ENCODE measurements at regions not wholly inside any gene's neighbourhood (a gene's known extent, or its start where the extent isn't known, plus 50 kb on each side); places are given as distances from the start of the nearest gene placed in this dataset.
"Not testable (repeated sequence)": the region's sequence is repeated elsewhere in the genome, so short reads cannot be mapped to it uniquely, and the experiment has no call there.

- DNase-seq, result no peak
Measured at GRCh38 chr16:86078121-86078600, 179.2 kb downstream of the IRF8 start.

DNA sequence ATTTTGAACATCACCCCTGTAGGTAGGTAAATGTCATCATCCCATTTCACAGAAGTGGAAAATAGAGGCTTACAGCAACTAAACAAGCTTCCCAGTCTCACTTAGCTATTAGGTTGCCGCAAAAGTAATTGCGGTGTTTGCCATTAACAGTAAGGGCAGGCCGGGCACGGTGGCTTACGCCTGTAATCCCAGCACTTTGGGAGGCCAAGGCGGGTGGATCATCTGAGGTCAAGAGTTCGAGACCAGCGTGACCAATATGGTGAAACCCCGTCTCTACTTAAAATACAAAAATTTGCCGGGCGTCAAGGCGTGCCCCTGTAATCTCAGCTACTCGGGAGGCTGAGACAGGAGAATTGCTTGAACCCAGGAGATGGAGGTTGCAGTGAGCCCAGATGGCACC is 179.7 kb downstream of the IRF8 start:
- DNase-seq, result not testable (repeated sequence)

- no peak for DNase-seq
Measured at GRCh38 chr16:86079255-86079885, 180.4 kb downstream of the IRF8 start.

DNA sequence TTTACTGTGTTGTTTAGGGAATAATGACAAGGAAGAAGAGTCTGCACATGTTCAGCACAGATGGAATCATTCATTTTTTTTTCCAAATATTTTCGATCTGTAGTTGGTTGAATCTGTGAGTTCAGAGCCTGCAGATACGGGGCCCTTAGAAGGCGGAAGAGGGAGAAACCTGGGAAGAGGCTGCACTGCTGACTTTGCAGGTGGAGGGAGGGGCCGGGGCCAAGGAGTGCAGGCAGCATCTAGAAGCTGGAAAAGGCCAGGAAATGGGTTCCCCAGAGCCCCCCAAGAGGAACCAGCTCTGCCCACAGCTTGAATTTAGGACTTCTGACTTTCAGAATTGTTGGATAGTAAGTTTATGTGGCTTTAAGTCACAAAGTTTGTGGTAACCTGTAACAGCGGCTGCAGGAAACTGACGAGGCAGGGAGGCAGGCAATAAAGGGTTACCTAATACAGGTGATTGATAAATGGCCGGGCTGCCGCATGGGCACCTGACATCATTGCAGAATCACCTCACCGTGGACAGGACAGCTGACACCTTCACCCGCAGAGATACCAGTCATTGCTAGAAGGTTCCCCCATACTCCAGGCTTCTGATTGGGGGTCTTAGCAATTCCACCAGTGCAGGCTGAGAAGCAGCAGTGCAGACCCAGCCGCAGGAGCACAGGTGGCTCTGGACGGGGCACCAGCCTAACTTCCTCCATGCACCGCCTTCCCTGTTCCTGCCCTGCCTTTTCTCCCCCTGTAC is 181.3 kb downstream of the IRF8 start:
- DNase-seq, result no peak

DNA sequence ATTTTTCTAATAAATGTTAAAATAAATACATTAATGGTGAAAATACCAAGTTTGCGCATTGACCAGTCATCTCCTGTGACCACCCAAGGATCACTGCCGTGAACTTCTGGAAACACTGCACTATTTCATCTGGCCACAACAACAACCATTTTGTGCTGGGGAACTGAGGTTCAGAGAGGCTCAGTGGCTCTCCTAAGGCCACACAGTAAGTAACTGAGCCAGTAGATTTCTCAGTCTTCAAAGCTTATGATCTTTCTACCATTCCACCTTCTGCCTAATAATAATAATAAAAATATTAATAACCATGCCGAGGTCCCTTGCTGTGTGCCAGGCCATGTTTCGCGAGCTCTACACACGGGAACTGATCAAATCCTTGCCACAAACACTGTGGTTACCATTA is 182.0 kb downstream of the IRF8 start:
- no peak for DNase-seq

GRCh38 chr16:86082418-86083030 is 183.6 kb downstream of the IRF8 start:
- no peak for DNase-seq

GRCh38 chr16:86083382-86084002 is 184.5 kb downstream of the IRF8 start:
- no peak for DNase-seq

- no peak for DNase-seq
Measured at GRCh38 chr16:86085161-86085611, 186.2 kb downstream of the IRF8 start.

GRCh38 chr16:86085795-86086194 is 186.8 kb downstream of the IRF8 start:
- no peak for DNase-seq

GRCh38 chr16:86086471-86086870 is 187.5 kb downstream of the IRF8 start:
- no peak for DNase-seq

GRCh38 chr16:86087011-86087895 is 188.3 kb downstream of the IRF8 start:
- DNase-seq, result no peak

GRCh38 chr16:86087896-86088230 is 188.9 kb downstream of the IRF8 start:
- DNase-seq, result no peak

- no peak for DNase-seq
Measured at GRCh38 chr16:86088287-86088686, 189.3 kb downstream of the IRF8 start.

DNA sequence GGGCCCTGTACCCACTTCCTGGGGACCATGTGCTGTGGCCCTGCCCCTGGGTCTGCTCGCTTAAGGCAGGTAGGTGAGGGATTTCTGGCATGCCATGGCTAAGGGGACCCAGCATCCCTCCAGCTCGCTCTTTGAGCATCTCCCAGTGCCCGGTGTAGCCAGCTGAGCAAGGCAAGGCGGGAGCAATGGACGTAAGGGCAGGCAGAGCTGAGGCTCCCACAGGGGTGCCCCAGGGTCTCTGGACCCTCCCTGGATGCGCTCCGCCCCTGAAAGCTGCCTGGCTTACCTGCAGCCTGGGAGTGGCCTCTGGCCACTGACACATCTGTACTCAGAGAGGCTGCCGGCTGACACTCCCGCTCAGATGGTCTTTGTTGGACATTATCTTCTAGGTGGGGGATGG is 189.9 kb downstream of the IRF8 start:
- DNase-seq, result no peak

- no peak for DNase-seq
Measured at GRCh38 chr16:86089334-86089900, 190.5 kb downstream of the IRF8 start.

DNA sequence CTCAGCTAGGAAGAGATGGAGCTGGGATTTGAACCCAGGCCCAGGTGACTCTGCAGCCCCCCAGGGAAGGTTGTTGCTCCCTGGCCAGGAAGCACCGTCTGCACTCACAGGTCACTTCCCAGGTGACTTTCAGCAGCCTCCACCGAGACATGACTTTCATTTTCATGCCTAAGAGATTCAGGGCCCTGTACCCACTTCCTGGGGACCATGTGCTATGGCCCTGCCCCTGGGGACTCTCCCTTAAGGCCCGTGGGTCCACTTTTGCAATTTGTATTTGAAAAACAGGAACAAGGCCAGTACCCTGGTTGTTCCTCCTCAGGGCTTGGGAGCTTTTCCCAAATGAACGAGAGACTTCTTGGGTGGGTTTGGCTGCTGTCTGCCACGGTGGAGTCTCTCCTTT is 191.0 kb downstream of the IRF8 start:
- DNase-seq, result no peak

DNA sequence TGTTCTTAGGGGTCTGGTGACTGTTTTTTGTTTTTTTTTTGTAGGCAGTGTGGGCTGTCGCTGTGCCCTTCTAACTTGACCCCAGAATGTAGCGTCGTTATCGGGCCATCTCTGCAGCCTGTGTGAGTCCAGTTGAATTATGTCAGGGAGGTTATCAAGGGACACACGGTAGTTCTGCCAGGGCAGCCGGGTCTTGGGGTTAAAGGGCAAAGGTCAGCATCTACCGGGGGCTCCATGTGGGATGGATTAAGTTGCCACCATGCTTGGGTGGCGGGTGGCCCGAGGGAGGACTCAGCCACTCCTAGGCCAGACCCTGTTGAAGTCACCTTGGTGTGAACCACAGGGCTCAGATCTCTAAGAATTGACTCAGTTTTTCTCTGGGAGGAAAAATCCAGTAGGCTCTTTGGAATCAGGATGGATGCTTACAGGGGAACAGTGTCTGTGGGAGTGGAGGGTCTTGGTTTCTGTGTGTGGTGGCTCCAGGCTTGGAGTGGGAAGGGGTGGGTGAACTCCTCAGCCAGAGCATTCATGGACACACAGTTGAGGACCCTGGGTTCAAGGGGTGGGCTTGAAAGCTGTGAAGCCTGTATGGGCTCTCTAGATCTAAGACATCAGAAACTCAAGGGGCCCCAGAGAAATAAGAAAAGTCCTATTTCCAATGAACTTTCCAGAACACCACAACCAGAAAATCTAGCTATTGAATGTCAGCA is 191.7 kb downstream of the IRF8 start:
- no peak for DNase-seq

DNA sequence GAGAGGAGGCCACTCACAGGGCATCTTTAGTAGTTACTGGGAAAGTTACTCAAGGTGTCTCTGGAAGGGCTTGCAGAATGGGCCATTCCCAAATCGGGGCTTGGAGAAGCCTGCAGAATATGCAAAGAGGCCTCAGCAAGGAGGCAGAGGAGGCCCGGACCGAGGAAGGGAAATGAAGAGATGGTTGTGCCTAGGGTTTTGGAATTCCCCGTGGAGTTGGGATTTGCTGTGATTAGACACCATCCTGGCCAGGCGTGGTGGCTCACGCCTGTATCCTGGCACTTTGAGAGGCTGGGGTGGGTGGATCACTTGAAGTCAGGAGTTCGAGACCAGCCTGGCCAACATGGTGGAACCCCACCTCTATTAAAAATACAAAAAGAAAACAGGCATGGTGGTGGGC is 193.0 kb downstream of the IRF8 start:
- DNase-seq, result no peak

DNA sequence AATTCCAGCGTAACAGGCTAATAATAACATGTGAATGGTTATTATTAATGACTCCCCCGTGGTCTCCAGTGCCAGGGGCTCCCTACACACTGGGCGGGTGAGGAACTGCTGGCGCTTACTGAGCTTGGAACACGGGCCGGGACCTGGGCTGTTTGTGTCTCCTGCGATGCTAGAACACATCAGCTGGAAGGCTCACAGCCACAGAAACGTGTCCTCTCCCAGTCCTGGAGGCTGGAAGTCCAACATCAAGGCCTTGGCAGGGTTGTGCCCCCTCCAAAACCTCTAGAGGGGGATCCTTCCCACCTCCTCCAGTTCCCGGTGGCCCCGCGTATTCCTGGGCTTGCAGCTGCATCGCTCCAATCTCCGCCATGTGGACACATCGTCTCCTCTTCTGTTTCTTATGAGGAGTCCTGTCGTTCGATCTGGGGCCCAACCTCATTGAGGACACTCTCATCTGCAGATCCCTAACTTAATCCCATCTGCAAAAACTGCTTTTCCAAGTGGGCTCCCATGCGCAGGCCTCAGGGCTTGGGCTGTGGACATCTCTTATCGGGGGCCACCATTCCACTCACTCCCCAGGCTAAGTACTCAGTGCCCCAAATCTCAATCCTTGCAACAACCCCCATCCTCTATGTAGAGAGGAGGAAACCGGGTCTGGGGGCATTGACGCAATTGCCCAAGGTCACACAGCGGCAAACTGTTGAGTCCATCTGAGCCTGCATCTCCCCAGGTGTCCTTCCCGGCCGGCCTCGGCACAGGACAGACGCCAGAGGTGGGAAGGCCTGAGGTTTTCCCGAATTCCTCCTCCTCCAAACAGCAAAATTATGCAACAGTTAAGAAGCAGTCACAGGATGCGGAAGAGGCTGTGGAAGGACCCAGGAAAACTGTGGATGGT is 193.9 kb downstream of the IRF8 start:
- DNase-seq, result no peak
